HG03175 (cell line): ENCODE measurements at regions not wholly inside any gene's neighbourhood (a gene's known extent, or its start where the extent isn't known, plus 50 kb on each side); places are given as distances from the start of the nearest gene placed in this dataset.

Experiments used
- ATAC-seq: cut with Tn5 transposase; IDR thresholded peaks from one replicate; pipeline ENCODE4 v1.9.1; 2021; ENCODE audit warnings: mild to moderate bottlenecking, moderate library complexity; ENCODE audit not compliant: unreplicated experiment

DNA sequence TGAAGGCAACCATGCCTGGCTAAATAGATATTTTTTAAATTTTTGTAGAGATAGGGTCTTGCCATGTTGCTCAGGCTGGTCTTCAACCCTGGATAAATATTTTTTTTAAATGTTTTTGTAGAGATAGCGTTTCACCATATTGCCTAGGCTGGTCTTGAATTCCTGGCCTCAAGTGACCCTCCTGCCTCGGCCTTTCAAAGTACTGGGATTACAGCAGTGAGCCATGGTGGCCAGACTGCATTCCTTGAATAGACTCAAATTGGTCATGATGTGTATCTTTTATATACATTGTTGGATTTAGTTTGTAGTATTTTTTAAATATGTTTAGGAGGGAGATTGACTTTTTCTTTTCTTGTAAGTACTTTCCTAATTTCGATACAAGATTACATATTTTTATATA is 325.7 kb upstream of the C11orf87 start:
- no peak for ATAC-seq

DNA sequence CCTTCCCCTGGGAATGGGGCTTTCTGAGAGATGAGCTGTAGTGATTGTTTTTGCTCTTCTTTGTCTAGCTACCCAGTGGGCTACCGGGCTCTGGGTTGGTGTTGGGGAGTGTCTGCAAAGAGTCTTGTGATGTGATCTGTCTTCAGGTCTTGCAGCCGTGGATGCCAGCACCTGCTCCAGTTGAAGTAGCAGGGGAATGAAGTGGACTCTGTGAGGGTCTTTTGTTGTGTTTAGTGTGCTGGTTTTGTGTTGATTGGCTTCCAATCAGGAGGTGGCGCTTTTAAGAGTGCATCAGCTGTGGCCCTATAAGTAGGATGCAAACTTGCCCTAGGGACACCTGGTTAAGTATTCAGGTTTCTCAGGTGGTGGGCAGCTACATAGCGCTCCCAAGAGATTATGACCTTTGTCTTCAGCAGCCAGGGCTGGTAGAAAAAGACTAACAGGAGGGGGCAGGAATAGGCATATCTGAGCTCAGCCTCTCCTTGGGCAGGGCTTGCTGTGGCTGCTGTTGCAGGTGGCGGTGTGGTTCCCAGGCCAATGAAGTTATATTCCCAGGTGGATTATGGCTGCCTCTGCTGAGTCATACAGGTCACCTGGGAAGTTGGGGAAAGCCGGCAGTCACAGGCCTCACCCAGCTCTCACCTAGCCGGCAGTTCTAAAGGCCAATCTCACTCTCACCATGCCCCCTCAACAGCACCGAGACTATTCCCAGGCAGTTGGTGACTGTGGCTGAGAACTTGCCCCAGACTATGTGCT is 315.7 kb upstream of the C11orf87 start:
- ATAC-seq = no peak

DNA sequence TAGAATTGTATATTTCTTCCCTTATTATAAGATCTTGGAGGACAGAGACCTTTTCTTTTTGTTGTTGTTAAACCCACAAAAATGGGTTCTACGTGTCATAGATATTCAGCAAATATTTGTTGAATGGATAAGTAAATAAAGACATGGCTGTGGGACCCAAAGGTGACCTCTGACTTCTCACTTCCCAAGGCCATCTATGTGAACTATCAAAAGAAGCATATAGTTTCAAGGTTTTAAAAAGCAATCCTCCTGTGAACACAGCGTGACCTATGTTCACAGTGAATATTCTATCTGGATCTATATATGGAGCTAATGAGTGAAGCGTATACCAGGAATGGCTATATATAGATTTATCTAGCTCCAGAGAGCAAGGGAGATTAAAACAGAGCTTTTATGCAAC is 312.8 kb upstream of the C11orf87 start:
- ATAC-seq = no peak

DNA sequence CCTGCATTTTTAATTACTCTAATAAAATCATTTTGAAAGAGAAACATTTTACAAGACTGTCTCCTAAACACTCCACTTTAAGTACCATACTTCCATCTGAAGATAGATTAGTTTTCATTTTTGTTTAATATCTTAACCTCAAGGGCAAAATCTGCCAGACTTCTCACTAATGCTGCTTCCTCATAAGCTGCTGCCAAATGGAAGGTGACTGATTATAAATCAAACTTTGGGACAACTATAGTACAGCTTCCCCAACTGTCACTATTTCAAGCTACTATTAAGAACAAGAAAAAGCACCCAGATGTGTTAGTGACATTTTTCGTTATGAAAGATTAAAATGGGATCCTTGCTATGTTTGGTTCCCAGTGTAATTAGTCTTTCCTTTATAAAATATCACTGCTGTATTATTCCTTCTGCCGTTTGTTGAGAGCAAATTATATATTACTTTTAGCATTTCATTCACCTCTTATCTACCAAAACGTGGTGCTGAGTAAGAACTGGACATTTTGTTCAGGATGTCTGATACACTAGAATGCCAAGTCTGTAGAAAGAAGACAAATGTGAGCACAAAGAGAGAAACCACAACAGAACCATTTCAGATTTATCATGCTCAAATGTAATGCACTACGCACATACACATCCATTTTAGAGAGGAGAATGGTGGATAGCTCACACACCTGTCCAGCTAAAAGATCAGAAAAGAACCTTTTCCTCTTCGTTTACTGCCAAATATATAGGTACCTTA is 312.2 kb upstream of the C11orf87 start:
- no peak for ATAC-seq

DNA sequence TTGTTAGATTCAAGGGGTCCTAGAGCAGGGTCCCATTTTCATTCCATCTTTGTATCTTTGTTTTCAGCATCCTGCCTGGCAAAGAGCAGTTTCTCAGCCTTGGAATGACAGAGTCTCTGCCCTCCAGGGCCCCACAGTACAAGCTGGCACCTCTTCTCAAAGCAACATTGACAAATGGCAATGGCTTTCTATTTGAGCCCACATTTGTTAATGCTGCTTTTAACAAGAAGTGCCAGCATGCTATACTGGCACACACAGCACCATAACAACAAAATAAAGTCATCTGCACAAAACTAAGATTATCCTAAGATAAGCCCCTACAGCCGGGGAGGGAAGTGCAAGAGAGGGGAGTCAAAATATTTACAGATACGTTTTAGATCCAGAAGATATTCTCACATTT is 309.7 kb upstream of the C11orf87 start:
- ATAC-seq = no peak

DNA sequence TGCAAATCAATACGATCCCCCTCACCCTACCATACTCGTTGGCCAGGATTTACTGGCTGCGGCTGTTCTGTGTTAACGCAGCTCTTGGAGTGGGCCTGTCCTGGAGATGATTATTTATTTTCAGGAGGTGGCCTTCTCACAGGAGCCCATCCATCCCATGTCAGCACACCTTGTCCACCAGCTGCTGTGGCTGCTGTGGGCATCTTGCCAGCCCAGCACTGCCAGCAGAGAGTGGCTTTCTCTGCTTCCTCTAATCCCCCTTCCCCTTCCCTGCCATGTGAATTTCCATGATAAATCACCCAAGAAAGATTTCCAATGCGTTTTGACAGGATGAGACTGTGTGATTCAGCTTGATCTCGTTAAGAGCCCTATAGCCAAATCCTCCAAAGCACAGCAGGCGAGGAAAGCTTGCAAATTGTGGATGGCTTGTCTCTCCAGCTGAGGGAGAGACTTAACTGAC is 309.1 kb upstream of the C11orf87 start:
- no peak for ATAC-seq

DNA sequence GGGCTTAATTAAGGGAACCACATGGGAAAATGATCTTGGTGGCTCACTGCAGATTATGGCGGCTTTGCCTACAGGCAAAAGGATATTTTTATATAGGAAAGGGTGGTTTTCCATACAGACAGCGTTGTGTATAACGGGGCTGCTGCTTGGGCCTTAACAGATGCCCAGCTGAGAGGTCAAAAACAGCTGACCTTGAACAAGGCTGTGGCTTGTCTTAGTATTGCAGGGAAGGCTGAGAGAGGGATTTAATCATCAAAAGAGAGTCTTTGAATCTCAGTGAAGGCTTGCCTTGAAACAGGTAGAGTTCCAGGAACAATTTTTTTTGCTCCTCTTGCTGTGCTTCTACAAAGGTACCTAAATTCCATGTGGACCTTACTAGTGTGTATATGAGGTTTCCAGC is 301.6 kb upstream of the C11orf87 start:
- no peak for ATAC-seq

DNA sequence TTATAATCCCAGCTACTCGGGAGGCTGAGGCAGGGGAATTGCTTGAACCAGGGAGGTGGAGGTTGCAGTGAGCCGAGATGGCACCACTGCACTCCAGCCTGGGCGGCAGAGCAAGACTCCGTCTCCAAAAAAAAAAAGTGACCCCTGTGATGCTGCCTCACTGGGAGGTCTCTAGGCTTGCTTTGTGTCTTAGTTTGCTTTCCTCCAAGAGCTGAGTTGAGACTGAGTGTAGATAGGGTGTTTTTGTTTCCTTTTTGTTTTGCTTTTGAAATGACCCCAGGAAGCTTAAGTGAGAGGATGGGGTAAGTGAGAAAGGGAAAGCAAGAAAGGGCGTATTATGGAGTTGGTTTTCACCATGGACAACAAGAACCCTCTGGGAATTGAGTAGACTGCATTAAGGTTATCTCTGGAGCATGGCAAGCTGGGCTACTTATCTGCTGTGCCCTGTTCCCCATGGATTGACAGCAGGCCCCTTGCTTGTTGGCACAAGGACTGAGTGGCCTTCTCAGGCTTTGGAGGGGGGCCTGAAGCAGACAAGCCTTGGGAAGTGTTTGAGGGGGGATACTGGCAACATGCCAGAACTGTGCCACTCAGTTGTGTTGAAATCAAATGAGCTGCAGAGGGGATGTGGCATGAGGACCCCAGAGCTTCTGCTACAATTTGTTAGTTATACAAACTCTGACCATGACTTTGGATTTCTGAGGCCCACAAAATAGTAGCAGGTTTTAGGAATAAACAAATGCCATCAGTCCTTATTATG is 300.6 kb upstream of the C11orf87 start:
- no peak for ATAC-seq

DNA sequence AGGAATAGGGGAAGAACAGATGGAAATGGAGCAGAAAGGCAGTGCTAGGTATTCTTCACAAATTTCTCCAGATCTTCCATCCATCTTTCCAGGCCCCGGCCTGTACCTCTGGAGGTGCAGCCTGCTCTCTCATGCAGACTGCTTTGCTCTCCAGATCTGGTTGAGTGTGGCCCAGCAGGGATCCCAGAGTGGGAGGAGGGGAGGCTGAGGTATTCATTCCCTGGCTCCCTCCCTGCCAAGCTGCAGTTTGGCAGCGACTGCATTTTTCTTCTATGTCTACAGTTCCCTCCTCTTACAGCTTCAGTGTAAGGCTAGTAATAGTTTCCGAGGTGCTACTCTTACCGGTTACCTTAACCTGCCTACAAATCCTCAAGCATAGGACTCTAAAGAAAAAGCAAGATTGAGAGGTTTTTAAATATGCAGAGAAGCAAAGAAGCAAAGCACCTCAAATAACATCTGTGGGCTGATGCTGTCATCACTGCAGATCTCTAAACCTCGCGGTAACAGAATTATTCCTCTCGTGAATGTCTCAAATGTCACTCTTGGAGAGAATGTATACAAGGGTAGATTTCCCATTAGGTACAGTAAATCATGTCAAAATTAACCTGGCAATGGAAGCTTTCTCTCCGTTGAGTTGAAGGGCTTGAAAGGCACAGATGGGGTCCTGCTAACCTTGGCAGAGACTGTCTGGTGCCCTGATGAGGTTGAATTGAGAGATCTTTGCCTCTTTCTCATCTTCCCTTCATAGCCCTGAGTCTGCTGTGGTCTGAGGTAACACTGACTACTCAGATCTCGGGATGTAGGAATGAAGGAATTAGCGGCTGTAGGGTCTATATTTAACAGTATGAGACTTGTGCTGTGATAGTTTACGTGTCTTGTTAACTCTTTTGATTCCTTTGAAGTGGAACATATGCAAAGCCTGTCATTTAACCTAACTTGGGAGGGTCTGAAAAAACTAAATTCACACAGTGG is 297.9 kb upstream of the C11orf87 start:
- no peak for ATAC-seq

DNA sequence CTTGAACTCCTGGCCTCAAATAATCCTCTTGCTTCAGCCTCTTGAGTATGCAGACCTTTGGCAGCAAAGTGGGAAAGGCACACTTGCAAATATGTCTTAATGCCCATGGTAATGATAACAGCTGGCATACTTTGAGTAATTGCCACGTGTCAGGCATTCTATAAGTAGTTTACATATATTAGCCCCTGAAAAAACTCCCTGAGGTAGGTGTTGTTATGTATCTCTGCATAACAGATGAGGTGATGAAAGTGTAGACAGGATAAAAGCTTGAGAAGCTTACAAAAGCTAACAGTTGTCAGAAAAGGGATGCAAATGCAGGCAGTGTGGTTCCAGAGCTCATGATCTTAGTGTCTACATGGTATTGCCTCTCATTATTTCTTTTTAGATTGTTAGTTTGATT is 291.1 kb upstream of the C11orf87 start:
- no peak for ATAC-seq

DNA sequence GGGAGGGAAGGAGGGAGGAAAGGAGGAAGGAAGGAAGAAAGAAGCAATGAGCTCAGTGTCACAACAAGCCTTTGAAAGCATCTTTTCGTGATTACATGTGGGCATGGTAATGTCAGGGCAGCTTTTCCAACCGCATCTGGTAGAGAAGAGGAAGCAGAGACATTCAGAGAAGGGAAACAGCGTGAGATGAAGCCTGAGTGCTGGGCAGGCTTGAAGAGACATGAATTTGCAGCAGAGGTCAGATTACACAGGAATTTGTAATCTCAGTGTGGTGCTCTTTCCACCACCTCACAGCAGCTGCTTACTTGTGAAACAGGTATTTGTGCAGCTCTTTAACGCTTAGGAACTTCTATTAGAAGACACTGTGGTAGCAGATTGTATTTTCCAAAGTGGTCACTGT is 289.5 kb upstream of the C11orf87 start:
- no peak for ATAC-seq

DNA sequence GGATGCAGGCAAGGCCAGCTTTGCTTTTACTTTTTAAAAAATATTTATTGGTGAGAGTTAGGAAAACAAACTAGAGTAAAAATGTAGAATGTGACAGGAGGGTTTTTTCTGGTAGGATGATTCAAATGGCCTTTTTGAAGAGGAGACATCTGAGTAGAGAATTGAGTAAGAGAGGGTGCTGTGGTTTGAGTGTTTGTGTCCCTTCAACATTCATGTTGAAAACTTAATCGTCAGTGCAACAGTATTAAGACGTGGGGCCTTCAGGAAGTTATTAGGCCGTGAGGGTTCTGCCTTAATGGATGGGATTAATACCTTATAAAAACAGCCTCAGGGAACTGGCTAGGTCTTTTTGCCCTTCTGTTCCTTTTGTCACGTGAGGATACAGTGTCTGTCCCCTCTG is 288.8 kb upstream of the C11orf87 start:
- ATAC-seq = no peak

DNA sequence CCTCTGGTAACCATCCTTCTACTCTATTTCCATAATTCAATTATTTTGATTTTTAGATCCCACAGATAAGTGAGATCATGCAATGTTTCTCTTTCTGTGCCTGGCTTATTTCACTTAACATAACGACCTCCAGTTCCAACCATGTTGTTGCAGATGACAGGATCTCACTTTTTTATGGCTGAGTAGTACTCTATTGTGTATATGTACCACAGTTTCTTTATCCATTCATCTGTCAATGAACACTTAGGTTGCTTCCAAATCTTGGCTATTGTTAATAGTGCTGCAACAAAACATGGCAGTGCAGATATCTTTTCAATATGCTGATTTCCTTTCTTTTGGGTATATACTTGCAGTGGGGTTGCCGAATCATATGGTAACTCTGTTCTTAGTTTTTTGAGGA is 286.4 kb upstream of the C11orf87 start:
- ATAC-seq = no peak

DNA sequence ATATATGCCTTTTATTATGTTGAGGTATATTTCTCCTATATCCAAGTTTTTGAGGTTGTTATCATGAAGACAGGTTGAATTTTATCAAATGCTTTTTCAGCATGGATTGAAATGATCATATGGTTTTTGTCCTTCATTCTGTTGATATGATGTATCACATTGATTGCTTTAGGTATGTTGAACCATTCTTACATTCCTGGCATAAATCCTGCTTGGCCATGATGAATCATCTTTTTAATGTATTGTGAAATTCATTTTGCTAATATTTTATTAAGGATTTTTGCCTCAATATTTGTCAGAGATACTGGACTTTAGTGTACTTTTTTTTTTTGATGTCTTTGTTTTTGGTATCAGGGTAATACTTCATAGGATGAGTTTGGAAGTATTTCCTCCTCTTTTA is 283.8 kb upstream of the C11orf87 start:
- ATAC-seq = no peak

DNA sequence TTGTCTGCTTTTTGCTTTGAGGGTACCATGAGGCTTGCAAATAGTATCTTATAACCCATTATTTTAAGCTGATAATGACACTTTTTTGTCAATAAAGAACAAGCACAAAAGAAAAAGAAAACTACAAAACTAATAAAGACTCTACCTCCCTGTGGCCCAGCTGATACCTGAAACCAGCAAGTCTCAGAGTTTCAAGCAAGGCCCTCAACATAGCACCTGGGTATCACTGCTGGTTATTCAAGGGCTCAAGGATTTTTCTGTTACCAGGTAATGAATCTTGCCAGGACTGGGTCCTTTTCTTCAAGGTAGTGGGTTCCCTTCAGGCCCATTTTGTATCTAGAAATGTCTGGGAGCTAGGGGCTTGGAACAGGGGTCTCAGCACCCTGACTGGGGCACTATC is 281.6 kb upstream of the C11orf87 start:
- ATAC-seq = no peak

DNA sequence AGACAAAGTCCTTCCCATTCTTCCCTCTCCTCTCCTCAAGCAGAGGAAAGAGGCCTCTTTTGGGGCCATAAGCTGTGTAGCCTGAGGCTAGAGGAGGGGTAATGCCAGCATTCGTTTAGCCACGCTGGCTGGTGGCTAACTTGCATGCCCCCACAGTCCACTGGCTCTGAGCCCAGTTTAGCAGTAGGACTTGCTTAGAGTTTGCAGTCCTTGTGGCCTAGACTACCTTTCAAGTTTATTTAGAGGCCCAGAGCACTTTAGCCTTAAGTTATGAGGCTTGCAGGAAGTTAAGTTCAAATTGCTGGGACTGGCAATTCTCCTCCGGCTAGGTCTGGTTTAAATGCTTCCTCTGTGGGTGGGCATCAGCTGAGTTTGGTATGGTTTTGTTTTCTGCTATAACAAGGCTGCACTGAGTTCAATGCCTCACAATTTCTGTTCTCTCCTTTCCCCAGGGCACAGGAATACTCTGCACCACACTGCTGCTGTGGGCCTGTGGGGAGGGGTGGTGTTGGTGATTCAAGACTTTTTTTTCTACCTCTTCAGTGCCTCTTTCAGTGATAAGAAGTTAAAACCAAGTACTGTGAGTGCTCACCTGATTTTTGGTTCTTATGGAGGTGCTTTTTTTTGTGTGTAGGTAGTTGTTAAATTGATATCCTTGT is 281.0 kb upstream of the C11orf87 start:
- ATAC-seq = no peak

DNA sequence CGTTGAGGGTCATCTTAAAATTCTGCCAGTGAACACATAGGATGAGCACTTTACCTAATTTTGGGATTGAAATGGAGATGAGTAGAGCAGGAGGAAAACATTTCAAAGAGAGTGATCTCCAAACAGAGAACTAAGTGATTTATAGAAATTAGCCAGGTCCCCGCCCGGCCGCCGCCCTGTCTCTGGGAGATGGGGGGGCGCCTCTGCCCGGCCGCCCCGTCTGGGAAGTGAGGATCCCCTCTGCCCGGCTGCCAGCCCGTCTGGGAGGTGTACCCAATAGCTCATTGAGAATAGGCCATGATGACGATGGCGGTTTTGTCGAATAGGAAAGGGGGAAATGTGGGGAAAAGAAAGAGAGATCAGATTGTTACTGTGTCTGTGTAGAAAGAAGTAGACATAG is 276.7 kb upstream of the C11orf87 start:
- ATAC-seq = no peak

DNA sequence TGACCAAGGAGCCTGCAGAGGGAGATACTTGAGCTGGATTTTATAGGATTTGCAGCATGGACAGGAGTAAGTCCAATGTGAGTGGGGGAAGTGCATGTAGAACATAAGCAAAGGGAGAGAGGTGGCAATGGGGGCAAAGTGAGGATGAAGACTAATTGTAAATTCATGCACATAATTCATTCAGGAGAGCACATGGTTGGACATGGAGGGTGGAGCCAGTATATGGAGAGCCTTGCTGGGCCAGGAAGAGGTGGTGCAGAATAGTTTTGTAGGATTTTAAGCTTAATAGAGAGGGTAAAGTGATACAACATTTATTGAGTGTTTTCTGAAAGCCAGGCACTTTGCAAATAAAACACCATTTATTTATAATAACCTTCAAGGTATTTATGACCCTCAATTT is 274.3 kb upstream of the C11orf87 start:
- no peak for ATAC-seq

DNA sequence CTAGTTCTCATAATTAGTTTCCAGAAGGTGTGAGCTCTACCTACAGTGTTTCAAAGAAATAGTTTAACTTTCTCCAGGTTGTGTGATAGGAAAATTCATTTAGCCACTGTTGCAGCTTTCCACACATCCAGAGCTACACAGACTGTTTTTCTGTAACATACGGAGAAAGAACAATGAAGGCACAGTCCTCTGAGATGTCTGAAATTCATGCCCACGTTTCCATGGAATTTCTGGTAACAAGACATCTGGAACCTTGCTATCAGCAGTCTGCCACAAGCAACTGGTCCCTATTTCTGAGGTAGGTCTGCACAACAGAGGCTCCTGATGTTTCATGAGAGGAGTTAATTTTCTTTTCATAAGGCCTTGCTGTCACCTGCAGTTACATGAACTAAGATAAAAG is 273.3 kb upstream of the C11orf87 start:
- no peak for ATAC-seq

DNA sequence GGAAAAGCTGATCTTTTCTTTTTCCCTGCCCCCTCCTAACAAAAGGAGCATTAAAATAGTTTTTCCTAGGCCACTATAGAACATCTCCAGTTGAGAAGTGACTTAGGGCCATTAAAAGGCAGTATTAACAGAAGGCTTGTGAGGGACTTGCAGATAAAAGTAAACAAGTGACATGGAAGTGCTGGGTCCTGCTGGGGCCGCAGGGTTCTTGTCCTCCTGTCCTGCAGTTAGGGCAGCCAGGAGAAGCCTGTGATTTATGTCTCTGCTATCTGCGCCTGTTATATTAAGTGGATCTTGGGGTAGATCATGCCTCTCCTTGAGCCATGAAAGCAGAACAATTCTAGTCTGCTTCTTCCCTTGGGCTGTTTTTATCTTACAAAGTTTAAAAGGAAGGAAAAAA is 271.4 kb upstream of the C11orf87 start:
- no peak for ATAC-seq
